Naive thymus-derived CD4-positive, alpha-beta T cell (primary cell): ENCODE measurements at regions not wholly inside any gene's neighbourhood (a gene's known extent, or its start where the extent isn't known, plus 50 kb on each side); places are given as distances from the start of the nearest gene placed in this dataset.

Experiments used
- ATAC-seq: fragments of 150-1000 bp; cut with Tn5 transposase; 2 replicates; pipeline ENCODE4 v1.10.0; 2021; ENCODE audit warnings: mild to moderate bottlenecking, moderate library complexity
- CTCF ChIA-PET: fragments of 350-600 bp; sonication (Branson Sonifier 250); formaldehyde crosslinking; loops from one replicate; lab custom pipeline; 2021; ENCODE audit warnings: antibody characterized with exemption; lab: Charles Lee
- POLR2A ChIA-PET: fragments of 350-600 bp; sonication (Branson Sonifier 250); formaldehyde crosslinking; loops from one replicate; lab custom pipeline; 2021; ENCODE audit warnings: antibody characterized with exemption, inconsistent platforms; lab: Charles Lee
- DNase-seq, 9 donors: peaks; one replicate each; pipeline versions ENCODE4 v3.0.0 to v3.0.0-alpha.2; 2020 to 2022; ENCODE audit warnings: mixed read lengths in 1 of 9
- H3K27ac ChIP-seq: one replicate; pipeline ENCODE4 v1.7.0; 2013; ENCODE audit warnings: mild to moderate bottlenecking, low read depth, low read length, moderate library complexity
- H3K27me3 ChIP-seq, 2 donors: one replicate each; pipeline ENCODE4 v1.7.0; 2013; ENCODE audit warnings: low read length in 2 of 2, mild to moderate bottlenecking in 2 of 2, moderate library complexity in 2 of 2; ENCODE audit not compliant: control insufficient read depth in 2 of 2, insufficient read depth in 2 of 2
- H3K36me3 ChIP-seq, 3 experiments: 1 replicate in 2 of 3; 2 replicates in 1 of 3; pipeline ENCODE4 v1.7.0; 2013; ENCODE audit warnings: low read length in 3 of 3, mild to moderate bottlenecking in 3 of 3, moderate library complexity in 1 of 3; ENCODE audit not compliant: insufficient read depth in 3 of 3, control insufficient read depth in 2 of 3
- H3K4me1 ChIP-seq, 2 donors: one replicate each; pipeline ENCODE4 v1.7.0; 2013; ENCODE audit warnings: low read length in 2 of 2, mild to moderate bottlenecking in 2 of 2, moderate library complexity in 1 of 2; ENCODE audit not compliant: control insufficient read depth in 2 of 2, insufficient read depth in 2 of 2
- H3K4me3 ChIP-seq: 2 replicates; pipeline ENCODE4 v1.7.0; 2013; ENCODE audit warnings: mild to moderate bottlenecking, low read length
- H3K9me3 ChIP-seq, 3 experiments: 1 replicate in 2 of 3; 2 replicates in 1 of 3; pipeline ENCODE4 v1.7.0; 2013; ENCODE audit warnings: low read length in 3 of 3; ENCODE audit not compliant: control insufficient read depth in 2 of 3
- H3K27ac Mint-ChIP-seq, 9 donors: one replicate each; pipeline ENCODE4 v1.8.0; 2020 to 2022; ENCODE audit warnings: mixed read lengths in 9 of 9, mild to moderate bottlenecking in 8 of 9, moderate library complexity in 5 of 9, inconsistent platforms in 2 of 9
- H3K27me3 Mint-ChIP-seq, 5 donors: one replicate each; pipeline ENCODE4 v1.8.0; 2021 to 2022; ENCODE audit warnings: mixed read lengths in 5 of 5, mild to moderate bottlenecking in 1 of 5
- H3K36me3 Mint-ChIP-seq, 5 donors: one replicate each; pipeline ENCODE4 v1.8.0; 2020 to 2022; ENCODE audit warnings: mixed read lengths in 5 of 5, mild to moderate bottlenecking in 3 of 5, inconsistent platforms in 1 of 5
- H3K4me1 Mint-ChIP-seq, 7 donors: one replicate each; pipeline ENCODE4 v1.8.0; 2020 to 2022; ENCODE audit warnings: mixed read lengths in 7 of 7, mild to moderate bottlenecking in 3 of 7, inconsistent platforms in 1 of 7
- H3K4me3 Mint-ChIP-seq, 10 donors: one replicate each; pipeline ENCODE4 v1.8.0; 2020 to 2022; ENCODE audit warnings: mild to moderate bottlenecking in 10 of 10, mixed read lengths in 10 of 10, moderate library complexity in 6 of 10, inconsistent platforms in 2 of 10
- H3K9me3 Mint-ChIP-seq, 11 donors: one replicate each; pipeline ENCODE4 v1.8.0; 2020 to 2022; ENCODE audit warnings: mixed read lengths in 11 of 11, mild to moderate bottlenecking in 4 of 11, inconsistent platforms in 1 of 11, moderate library complexity in 1 of 11
- intact Hi-C, 2 donors: fragments of 100-400 bp; cut with micrococcal nuclease; formaldehyde crosslinking; loops; one replicate each; pipeline ENCODE4 v1.15.1; 2023

GRCh38 chr10:10498781-10499180, 518.9 kb upstream of the CELF2 start:
- H3K27ac ChIP-seq = no peak overlapping the region
- H3K4me3 ChIP-seq = no peak overlapping the region
- Mint-ChIP-seq H3K4me3 (no peak overlapping the region), H3K27me3 (peaks cover 0 to 30% (median 15%) of the 10 kb centered on the region in 5 donors), H3K4me1 (no peaks in the 10 kb centered on the region), H3K27ac (peak overlapping the region in 1 of 9 donors; percentile 34), H3K9me3 (peaks cover 0 to 26% (median 4%) of the 10 kb centered on the region in 11 donors), H3K36me3 (no peaks in the 10 kb centered on the region)
- ChIA-PET CTCF (no interaction called here), POLR2A (no interaction called here)
- no peak for ATAC-seq
- H3K4me1 ChIP-seq = no peaks in the 10 kb centered on the region
- no peak for DNase-seq
- no peaks in the 10 kb centered on the region for H3K27me3 ChIP-seq
- intact Hi-C loops = no loop called here
- no peaks in the 10 kb centered on the region for H3K9me3 ChIP-seq
- H3K36me3 ChIP-seq = no peaks in the 10 kb centered on the region

- no peak overlapping the region for H3K4me3 Mint-ChIP-seq
- POLR2A ChIA-PET = no interaction called here
- ATAC-seq (no peak), DNase-seq (no peak)
- CTCF ChIA-PET = no interaction called here
- Histone ChIP-seq H3K9me3 (no peaks in the 10 kb centered on the region), H3K4me3 (no peak overlapping the region), H3K4me1 (no peaks in the 10 kb centered on the region), H3K36me3 (no peaks in the 10 kb centered on the region), H3K27ac (no peak overlapping the region), H3K27me3 (no peaks in the 10 kb centered on the region)
- no peak overlapping the region for H3K27ac Mint-ChIP-seq
- peaks cover 0 to 30% (median 16%) of the 10 kb centered on the region in 5 donors for H3K27me3 Mint-ChIP-seq
- H3K9me3 Mint-ChIP-seq = peaks cover 0 to 29% (median 4%) of the 10 kb centered on the region in 11 donors
- intact Hi-C loops = no loop called here
- no peaks in the 10 kb centered on the region for H3K4me1 Mint-ChIP-seq
- H3K36me3 Mint-ChIP-seq = no peaks in the 10 kb centered on the region
Observed at GRCh38 chr10:10499839-10500238, 517.8 kb upstream of the CELF2 start.

- ChIA-PET POLR2A (no interaction called here), CTCF (no interaction called here)
- H3K4me1 ChIP-seq = no peaks in the 10 kb centered on the region
- Mint-ChIP-seq H3K27ac (no peak overlapping the region), H3K9me3 (peaks cover 0 to 30% (median 4%) of the 10 kb centered on the region in 11 donors), H3K27me3 (peaks cover 0 to 37% (median 27%) of the 10 kb centered on the region in 5 donors), H3K4me3 (no peak overlapping the region), H3K36me3 (no peaks in the 10 kb centered on the region), H3K4me1 (no peaks in the 10 kb centered on the region)
- H3K27ac ChIP-seq = no peak overlapping the region
- H3K4me3 ChIP-seq = no peak overlapping the region
- no peaks in the 10 kb centered on the region for H3K36me3 ChIP-seq
- DNase-seq = no peak
- no peaks in the 10 kb centered on the region for H3K27me3 ChIP-seq
- no peaks in the 10 kb centered on the region for H3K9me3 ChIP-seq
- ATAC-seq = no peak
- intact Hi-C loops = no loop called here
Observed at GRCh38 chr10:10500937-10501336, 516.7 kb upstream of the CELF2 start.

GRCh38 chr10:10503772-10504171, 513.9 kb upstream of the CELF2 start:
- H3K27ac ChIP-seq = no peak overlapping the region
- no peak overlapping the region for H3K4me3 ChIP-seq
- Mint-ChIP-seq H3K27me3 (peaks cover 0 to 33% (median 30%) of the 10 kb centered on the region in 5 donors), H3K27ac (no peak overlapping the region), H3K4me1 (peaks cover 0 to 2% (median 0%) of the 10 kb centered on the region in 7 donors), H3K4me3 (no peak overlapping the region), H3K36me3 (no peaks in the 10 kb centered on the region), H3K9me3 (peaks cover 0 to 21% (median 1%) of the 10 kb centered on the region in 11 donors)
- POLR2A ChIA-PET = interaction anchor here (0.6 kb wide), 1 partner anchor 973 kb away, joined by 3 read pairs; no protein-coding TSS in a partner anchor
- DNase-seq (no peak), ATAC-seq (no peak)
- H3K4me1 ChIP-seq = no peaks in the 10 kb centered on the region
- CTCF ChIA-PET = no interaction called here
- H3K27me3 ChIP-seq = no peaks in the 10 kb centered on the region
- H3K36me3 ChIP-seq = no peaks in the 10 kb centered on the region
- no peaks in the 10 kb centered on the region for H3K9me3 ChIP-seq
- intact Hi-C loops = no loop called here

- Mint-ChIP-seq H3K4me3 (no peak overlapping the region), H3K4me1 (peaks cover 0 to 2% (median 0%) of the 10 kb centered on the region in 7 donors), H3K27me3 (peaks cover 2 to 48% (median 28%) of the 10 kb centered on the region in 5 donors), H3K9me3 (peaks cover 0 to 6% (median 0%) of the 10 kb centered on the region in 11 donors), H3K36me3 (no peaks in the 10 kb centered on the region), H3K27ac (no peak overlapping the region)
- no peak for ATAC-seq
- H3K27me3 ChIP-seq = no peaks in the 10 kb centered on the region
- no peaks in the 10 kb centered on the region for H3K4me1 ChIP-seq
- H3K36me3 ChIP-seq = no peaks in the 10 kb centered on the region
- DNase-seq = no peak
- no peak overlapping the region for H3K4me3 ChIP-seq
- CTCF ChIA-PET = no interaction called here
- POLR2A ChIA-PET = no interaction called here
- intact Hi-C loops = no loop called here
- no peak overlapping the region for H3K27ac ChIP-seq
- H3K9me3 ChIP-seq = no peaks in the 10 kb centered on the region
Observed at GRCh38 chr10:10508211-10508610, 509.5 kb upstream of the CELF2 start.

- H3K36me3 Mint-ChIP-seq = no peaks in the 10 kb centered on the region
- H3K4me3 Mint-ChIP-seq = no peak overlapping the region
- ChIA-PET POLR2A (no interaction called here), CTCF (no interaction called here)
- no peaks in the 10 kb centered on the region for H3K4me1 ChIP-seq
- no peaks in the 10 kb centered on the region for H3K27me3 ChIP-seq
- H3K9me3 ChIP-seq = no peaks in the 10 kb centered on the region
- no peak overlapping the region for H3K4me3 ChIP-seq
- H3K36me3 ChIP-seq = no peaks in the 10 kb centered on the region
- no peak for ATAC-seq
- intact Hi-C loops = no loop called here
- no peak overlapping the region for H3K27ac ChIP-seq
- H3K27ac Mint-ChIP-seq = no peak overlapping the region
- H3K9me3 Mint-ChIP-seq = peaks cover 0 to 4% (median 0%) of the 10 kb centered on the region in 11 donors
- DNase-seq = no peak
- peaks cover 0 to 2% (median 0%) of the 10 kb centered on the region in 7 donors for H3K4me1 Mint-ChIP-seq
- H3K27me3 Mint-ChIP-seq = peaks cover 2 to 54% (median 30%) of the 10 kb centered on the region in 5 donors
Observed at GRCh38 chr10:10510179-10510578, 507.5 kb upstream of the CELF2 start.

GRCh38 chr10:10513067-10513466, 504.6 kb upstream of the CELF2 start:
- ATAC-seq = no peak
- Mint-ChIP-seq H3K9me3 (peaks cover 0 to 3% (median 0%) of the 10 kb centered on the region in 11 donors), H3K27ac (no peak overlapping the region), H3K27me3 (peaks cover 2 to 33% (median 19%) of the 10 kb centered on the region in 5 donors), H3K4me1 (no peaks in the 10 kb centered on the region), H3K36me3 (no peaks in the 10 kb centered on the region), H3K4me3 (no peak overlapping the region)
- Histone ChIP-seq H3K9me3 (no peaks in the 10 kb centered on the region), H3K4me1 (no peaks in the 10 kb centered on the region), H3K27me3 (no peaks in the 10 kb centered on the region), H3K4me3 (no peak overlapping the region), H3K27ac (no peak overlapping the region), H3K36me3 (no peaks in the 10 kb centered on the region)
- ChIA-PET CTCF (no interaction called here), POLR2A (no interaction called here)
- intact Hi-C loops = no loop called here
- DNase-seq = no peak
